Heart left ventricle (tissue), 13 donors: ENCODE measurements at regions not wholly inside any gene's neighbourhood (a gene's known extent, or its start where the extent isn't known, plus 50 kb on each side); places are given as distances from the start of the nearest gene placed in this dataset.

Experiments
- CTCF ChIP-seq, 12 donors: fragments of 200-600 bp; sonication (generic) in 4 of 12; IDR thresholded peaks; one replicate each; pipeline versions ENCODE4 v1.5.0 to v1.8.0; 2018 to 2022; ENCODE audit warnings: antibody characterized with exemption in 12 of 12, mild to moderate bottlenecking in 5 of 12
- POLR2A ChIP-seq, 2 donors: fragments of 450-650 bp; IDR thresholded peaks; one replicate each; pipeline ENCODE4 v1.6.1; 2017; ENCODE audit warnings: antibody characterized with exemption in 2 of 2, mild to moderate bottlenecking in 2 of 2, moderate library complexity in 2 of 2
- donor health status: ischemic (EF 13 %, LVEDD 7.1; RV severe dilation, severe dysfunction).
- donor health status: DM: no; HTN: yes; CAD: no.
- donor health status: DM: no; HTN: no; CAD: no.
- donor health status: ischemic (EF 25% LVEDD 6.9; RV normal size, moderate dysfunction).
- donor health status: ischemic (EF 25% LVEDD 5.7; RV mildly dilated, moderate dysfunction).
- donor health status: ischemic (EF 35%, LVEDD 5.7; RV mildly dilated, moderate dysfunction).
- donor health status: nonischemic (EF 11% LVEDD 7.7; RV severe dilation, severe dysfunction).
- donor health status: DM: yes; HTN: yes; CAD: no.
- donor health status: PGD.
- donor health status: ischemic (EF 29% LVEDD 5.4; RV normal size, mild dysfunction).
- donor health status: nonischemic (EF 23%, LVEDD 6.1; RV moderate dilation, normal function).

- TF ChIP-seq CTCF (IDR thresholded peaks at IDR 0.05) (no peak), POLR2A (IDR thresholded peaks at IDR 0.05) (no peak)
These were observed 669.2 kb upstream of the AADAT start for GRCh38 chr4:170758988-170759387.
